ENCODE measurements at regions not wholly inside any gene's neighbourhood (a gene's known extent, or its start where the extent isn't known, plus 50 kb on each side); places are given as distances from the start of the nearest gene placed in this dataset.

DNA sequence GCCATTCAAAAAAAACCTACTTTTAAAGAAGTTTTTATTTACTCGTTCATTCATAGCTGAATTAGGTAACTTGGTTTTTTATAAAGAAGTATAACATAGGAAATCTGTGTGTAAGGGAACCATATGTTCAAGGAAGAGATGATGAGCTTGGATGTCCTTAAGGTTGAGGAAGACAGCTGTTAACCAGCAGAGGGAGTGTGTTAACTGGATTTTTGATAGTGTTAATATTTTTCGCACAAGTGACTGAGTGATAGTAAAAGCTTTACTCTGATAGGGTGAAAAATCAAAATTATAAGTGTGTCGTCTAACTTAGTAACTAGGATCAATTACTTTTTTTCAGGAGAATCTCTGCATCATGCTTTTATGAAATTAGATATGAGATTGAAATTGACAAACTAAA lies 134.7 kb downstream of the ARL5B start:
- no peak overlapping the region for H3K4me2 ChIP-seq (ENCODE audit: insufficient read depth, low read length)
- no peaks in the 10 kb centered on the region for H3K9me3 ChIP-seq (ENCODE audit: low read depth, low read length)
- no peaks in the 10 kb centered on the region for H3K27me3 ChIP-seq (ENCODE audit: insufficient read depth, low read length)
- TF ChIP-seq, protein P1, sequence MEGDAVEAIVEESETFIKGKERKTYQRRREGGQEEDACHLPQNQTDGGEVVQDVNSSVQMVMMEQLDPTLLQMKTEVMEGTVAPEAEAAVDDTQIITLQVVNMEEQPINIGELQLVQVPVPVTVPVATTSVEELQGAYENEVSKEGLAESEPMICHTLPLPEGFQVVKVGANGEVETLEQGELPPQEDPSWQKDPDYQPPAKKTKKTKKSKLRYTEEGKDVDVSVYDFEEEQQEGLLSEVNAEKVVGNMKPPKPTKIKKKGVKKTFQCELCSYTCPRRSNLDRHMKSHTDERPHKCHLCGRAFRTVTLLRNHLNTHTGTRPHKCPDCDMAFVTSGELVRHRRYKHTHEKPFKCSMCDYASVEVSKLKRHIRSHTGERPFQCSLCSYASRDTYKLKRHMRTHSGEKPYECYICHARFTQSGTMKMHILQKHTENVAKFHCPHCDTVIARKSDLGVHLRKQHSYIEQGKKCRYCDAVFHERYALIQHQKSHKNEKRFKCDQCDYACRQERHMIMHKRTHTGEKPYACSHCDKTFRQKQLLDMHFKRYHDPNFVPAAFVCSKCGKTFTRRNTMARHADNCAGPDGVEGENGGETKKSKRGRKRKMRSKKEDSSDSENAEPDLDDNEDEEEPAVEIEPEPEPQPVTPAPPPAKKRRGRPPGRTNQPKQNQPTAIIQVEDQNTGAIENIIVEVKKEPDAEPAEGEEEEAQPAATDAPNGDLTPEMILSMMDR (IDR thresholded peaks at IDR 0.05; ENCODE audit: extremely low read depth, low read depth, low read length), result peak; percentile 21
- no peaks in the 10 kb centered on the region for H3K4me1 ChIP-seq (ENCODE audit: insufficient read depth, low read length)
- DNase-seq (ENCODE audit: insufficient read length, low spot score, missing footprints), result no peak
- no peaks in the 10 kb centered on the region for H3K36me3 ChIP-seq (ENCODE audit: insufficient read depth, low read length)
- H4K20me1 ChIP-seq (ENCODE audit: insufficient read depth, low read length), result no peaks in the 10 kb centered on the region
- H3K79me2 ChIP-seq (ENCODE audit: insufficient read depth, low read length), result no peaks in the 10 kb centered on the region
- no peak overlapping the region for H2AFZ ChIP-seq (ENCODE audit: low read length)
- no peak overlapping the region for H3K4me3 ChIP-seq (ENCODE audit: insufficient read depth, low read length)
- no peak overlapping the region for H3K27ac ChIP-seq (ENCODE audit: low read depth, low read length)

DNA sequence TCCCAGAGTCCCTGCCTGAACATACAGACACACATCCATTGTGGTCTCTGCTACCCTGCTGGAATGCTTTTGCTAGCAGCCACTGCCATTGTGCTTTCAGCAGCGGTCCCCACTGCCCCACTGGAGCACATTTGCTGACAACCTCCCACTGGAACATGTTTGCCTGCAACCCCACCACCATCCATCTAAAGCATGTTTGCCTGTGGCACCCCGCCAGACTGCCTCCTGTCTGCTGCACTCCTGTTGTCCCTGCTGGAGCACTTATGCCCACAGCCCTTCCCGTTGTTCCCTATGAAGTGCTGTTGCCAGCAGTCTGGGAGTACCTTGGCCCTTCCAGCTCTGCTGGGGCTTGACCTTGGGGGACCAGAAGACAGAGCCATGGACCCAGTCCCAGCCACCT lies 136.3 kb downstream of the ARL5B start:
- no peaks in the 10 kb centered on the region for H3K4me1 ChIP-seq (ENCODE audit: insufficient read depth, low read length)
- no peak overlapping the region for H3K27ac ChIP-seq (ENCODE audit: low read depth, low read length)
- no peak overlapping the region for H2AFZ ChIP-seq (ENCODE audit: low read length)
- TF ChIP-seq, protein P1 (IDR thresholded peaks at IDR 0.05; ENCODE audit: extremely low read depth, low read depth, low read length), result no peak
- no peaks in the 10 kb centered on the region for H3K79me2 ChIP-seq (ENCODE audit: insufficient read depth, low read length)
- H3K4me3 ChIP-seq (ENCODE audit: insufficient read depth, low read length), result no peak overlapping the region
- H3K9me3 ChIP-seq (ENCODE audit: low read depth, low read length), result no peaks in the 10 kb centered on the region
- H3K27me3 ChIP-seq (ENCODE audit: insufficient read depth, low read length), result no peaks in the 10 kb centered on the region
- H3K4me2 ChIP-seq (ENCODE audit: insufficient read depth, low read length), result no peak overlapping the region
- DNase-seq (ENCODE audit: insufficient read length, low spot score, missing footprints), result no peak
- no peaks in the 10 kb centered on the region for H4K20me1 ChIP-seq (ENCODE audit: insufficient read depth, low read length)
- H3K36me3 ChIP-seq (ENCODE audit: insufficient read depth, low read length), result no peaks in the 10 kb centered on the region

DNA sequence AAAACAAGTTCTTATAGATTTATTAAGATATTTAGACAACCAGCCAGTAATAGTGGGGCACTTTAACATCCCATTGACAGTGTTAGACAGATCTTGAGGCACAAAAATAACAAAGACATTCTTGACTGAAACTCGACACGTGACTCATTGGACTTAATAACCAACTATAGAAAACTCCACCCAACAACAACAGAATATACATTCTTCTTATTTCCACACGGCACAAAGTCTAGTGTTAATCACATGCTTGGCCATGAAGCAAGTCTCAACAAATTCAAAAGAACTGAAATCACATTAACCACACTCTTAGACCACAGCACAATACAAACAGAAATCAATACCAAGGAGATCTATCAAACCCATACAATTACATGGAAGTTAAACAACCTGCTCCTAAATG lies 138.1 kb downstream of the ARL5B start:
- DNase-seq (ENCODE audit: insufficient read length, low spot score, missing footprints), result no peak
- no peaks in the 10 kb centered on the region for H3K36me3 ChIP-seq (ENCODE audit: insufficient read depth, low read length)
- no peaks in the 10 kb centered on the region for H3K4me1 ChIP-seq (ENCODE audit: insufficient read depth, low read length)
- no peaks in the 10 kb centered on the region for H3K27me3 ChIP-seq (ENCODE audit: insufficient read depth, low read length)
- no peak overlapping the region for H3K4me3 ChIP-seq (ENCODE audit: insufficient read depth, low read length)
- H3K79me2 ChIP-seq (ENCODE audit: insufficient read depth, low read length), result no peaks in the 10 kb centered on the region
- no peak overlapping the region for H3K27ac ChIP-seq (ENCODE audit: low read depth, low read length)
- H4K20me1 ChIP-seq (ENCODE audit: insufficient read depth, low read length), result no peaks in the 10 kb centered on the region
- no peak overlapping the region for H2AFZ ChIP-seq (ENCODE audit: low read length)
- TF ChIP-seq, protein P1 (IDR thresholded peaks at IDR 0.05; ENCODE audit: extremely low read depth, low read depth, low read length), result no peak
- H3K9me3 ChIP-seq (ENCODE audit: low read depth, low read length), result no peaks in the 10 kb centered on the region
- no peak overlapping the region for H3K4me2 ChIP-seq (ENCODE audit: insufficient read depth, low read length)

DNA sequence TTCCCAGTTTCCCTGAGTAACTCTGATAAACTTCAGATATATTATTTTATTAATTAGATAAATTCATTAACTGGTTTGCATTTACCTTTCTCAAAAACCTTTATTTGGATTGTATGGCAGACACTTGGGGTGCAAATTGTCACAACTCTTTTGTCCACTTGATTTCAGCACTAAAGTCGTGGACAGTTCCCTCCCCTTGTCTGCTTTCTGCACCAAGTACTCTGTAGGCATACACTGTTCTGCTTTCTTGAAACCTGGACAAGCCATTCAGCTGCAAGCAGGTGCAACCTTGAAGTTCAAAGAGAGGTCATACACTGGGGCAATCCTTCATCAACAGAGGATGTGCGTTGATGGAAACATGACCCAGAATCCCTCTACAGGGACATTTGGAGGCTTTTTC lies 162.9 kb downstream of the ARL5B start:
- DNase-seq (ENCODE audit: insufficient read length, low spot score, missing footprints), result no peak
- no peak overlapping the region for H3K4me2 ChIP-seq (ENCODE audit: insufficient read depth, low read length)
- TF ChIP-seq, protein P1 (IDR thresholded peaks at IDR 0.05; ENCODE audit: extremely low read depth, low read depth, low read length), result no peak

More for the DNA sequence above, 162.9 kb downstream of the ARL5B start:
- Histone ChIP-seq H2AFZ (ENCODE audit: low read length) (no peak overlapping the region), H3K27ac (ENCODE audit: low read depth, low read length) (no peak overlapping the region), H3K4me1 (ENCODE audit: insufficient read depth, low read length) (no peaks in the 10 kb centered on the region), H4K20me1 (ENCODE audit: insufficient read depth, low read length) (no peaks in the 10 kb centered on the region), H3K79me2 (ENCODE audit: insufficient read depth, low read length) (no peaks in the 10 kb centered on the region), H3K4me3 (ENCODE audit: insufficient read depth, low read length) (no peak overlapping the region), H3K9me3 (ENCODE audit: low read depth, low read length) (no peaks in the 10 kb centered on the region), H3K27me3 (ENCODE audit: insufficient read depth, low read length) (no peaks in the 10 kb centered on the region), H3K36me3 (ENCODE audit: insufficient read depth, low read length) (no peaks in the 10 kb centered on the region)

Measured in osteoblast (primary cell).